OCI-LY3 (cell line): ENCODE measurements at regions not wholly inside any gene's neighbourhood (a gene's known extent, or its start where the extent isn't known, plus 50 kb on each side); places are given as distances from the start of the nearest gene placed in this dataset.

Experiments used
- H2AFZ ChIP-seq: fragments of 200-600, 300-600 bp; shearing (Covaris generic); 2 replicates; pipeline ENCODE4 v1.6.0; 2014; ENCODE audit warnings: antibody characterized with exemption, low read depth, low read length
- H3K27ac ChIP-seq: fragments of 200-600, 300-600 bp; sonication (generic); 2 replicates; pipeline ENCODE4 v1.5.1; 2014; ENCODE audit warnings: mild to moderate bottlenecking, low read length, moderate library complexity, mixed read lengths
- H3K27me3 ChIP-seq: fragments of 200-600, 300-600 bp; sonication (generic); 2 replicates; pipeline ENCODE4 v1.6.1; 2014; ENCODE audit warnings: low read depth, low read length, mixed read lengths
- H3K36me3 ChIP-seq: fragments of 200-600, 300-600 bp; sonication (generic); replicated peaks from 2 replicates; pipeline ENCODE3; 2014; ENCODE audit warnings: low read depth, low read length, mixed read lengths
- H3K4me1 ChIP-seq: fragments of 300-600, 200-600 bp; sonication (generic); 2 replicates; pipeline ENCODE4 v1.6.1; 2014; ENCODE audit warnings: low read length, mixed read lengths
- H3K4me2 ChIP-seq: fragments of 200-600, 300-600 bp; sonication (generic); 2 replicates; pipeline ENCODE4 v1.6.1; 2014; ENCODE audit warnings: low read length, mixed read lengths
- H3K4me3 ChIP-seq: fragments of 300-600, 200-600 bp; sonication (generic); 2 replicates; pipeline ENCODE4 v1.5.1; 2014; ENCODE audit warnings: antibody characterized with exemption, mild to moderate bottlenecking, low read length, moderate library complexity
- H3K79me2 ChIP-seq: fragments of 300-600, 200-600 bp; shearing (Covaris generic); 2 replicates; pipeline ENCODE4 v1.6.1; 2014; ENCODE audit warnings: mild to moderate bottlenecking, low read length, mixed read lengths
- H3K9ac ChIP-seq: fragments of 300-600, 200-600 bp; shearing (Covaris generic); 2 replicates; pipeline ENCODE4 v1.6.0; 2014; ENCODE audit warnings: mild to moderate bottlenecking, low read length, moderate library complexity
- H3K9me3 ChIP-seq: fragments of 200-600, 300-600 bp; shearing (Covaris generic); 2 replicates; pipeline ENCODE4 v1.6.1; 2014; ENCODE audit warnings: low read length, mixed read lengths; ENCODE audit not compliant: insufficient read depth
- H4K20me1 ChIP-seq: fragments of 200-600, 300-600 bp; sonication (generic); 2 replicates; pipeline ENCODE4 v1.6.1; 2016; ENCODE audit warnings: low read length, mixed read lengths; ENCODE audit not compliant: insufficient read depth
- CTCF ChIP-seq: fragments of 200-600, 300-600 bp; sonication (generic); IDR thresholded peaks from 2 replicates; pipeline ENCODE4 v1.5.1; 2014; ENCODE audit warnings: antibody characterized with exemption, low read length, low read depth
- EZH2phosphoT487 ChIP-seq: fragments of 200-600 bp; shearing (Covaris generic); IDR thresholded peaks from 2 replicates; pipeline ENCODE4 v1.6.1; 2018; ENCODE audit warnings: antibody characterized with exemption, mixed run types, low read depth

GRCh38 chr10:33938001-33938400, 603.5 kb upstream of the NRP1 start:
- H3K4me3 ChIP-seq, result no peak overlapping the region
- no peaks in the 10 kb centered on the region for H3K36me3 ChIP-seq
- no peaks in the 10 kb centered on the region for H3K27me3 ChIP-seq
- no peak overlapping the region for H3K9ac ChIP-seq
- H3K9me3 ChIP-seq, result no peaks in the 10 kb centered on the region
- no peaks in the 10 kb centered on the region for H3K4me1 ChIP-seq
- no peak overlapping the region for H2AFZ ChIP-seq
- H3K4me2 ChIP-seq, result no peak overlapping the region
- TF ChIP-seq CTCF, result no peak
- TF ChIP-seq EZH2phosphoT487, result no peak
- no peak overlapping the region for H3K27ac ChIP-seq
- no peaks in the 10 kb centered on the region for H3K79me2 ChIP-seq
- no peaks in the 10 kb centered on the region for H4K20me1 ChIP-seq

- H3K27ac ChIP-seq, result no peak overlapping the region
- no peaks in the 10 kb centered on the region for H3K79me2 ChIP-seq
- no peak overlapping the region for H2AFZ ChIP-seq
- H3K36me3 ChIP-seq, result no peaks in the 10 kb centered on the region
- H3K27me3 ChIP-seq, result no peaks in the 10 kb centered on the region
- H3K4me3 ChIP-seq, result no peak overlapping the region
- H3K4me1 ChIP-seq, result no peaks in the 10 kb centered on the region
- H3K9ac ChIP-seq, result no peak overlapping the region
- H4K20me1 ChIP-seq, result no peaks in the 10 kb centered on the region
- H3K9me3 ChIP-seq, result no peaks in the 10 kb centered on the region
- H3K4me2 ChIP-seq, result no peak overlapping the region
- TF ChIP-seq EZH2phosphoT487, result no peak
These were observed 602.7 kb upstream of the NRP1 start for GRCh38 chr10:33937036-33937730.

- Histone ChIP-seq H3K27me3 (no peaks in the 10 kb centered on the region), H2AFZ (no peak overlapping the region), H4K20me1 (no peaks in the 10 kb centered on the region), H3K9me3 (no peaks in the 10 kb centered on the region), H3K4me3 (no peak overlapping the region), H3K36me3 (no peaks in the 10 kb centered on the region), H3K4me1 (no peaks in the 10 kb centered on the region), H3K27ac (no peak overlapping the region), H3K79me2 (no peaks in the 10 kb centered on the region), H3K4me2 (no peak overlapping the region), H3K9ac (no peak overlapping the region)
- TF ChIP-seq EZH2phosphoT487, result no peak
- TF ChIP-seq CTCF, result no peak
These were observed 600.9 kb upstream of the NRP1 start for GRCh38 chr10:33935350-33935749.

- no peaks in the 10 kb centered on the region for H4K20me1 ChIP-seq
- no peak overlapping the region for H3K4me3 ChIP-seq
- H3K9ac ChIP-seq, result no peak overlapping the region
- no peaks in the 10 kb centered on the region for H3K79me2 ChIP-seq
- H3K4me2 ChIP-seq, result no peak overlapping the region
- no peak overlapping the region for H2AFZ ChIP-seq
- no peaks in the 10 kb centered on the region for H3K27me3 ChIP-seq
- H3K36me3 ChIP-seq, result no peaks in the 10 kb centered on the region
- TF ChIP-seq CTCF (no peak), EZH2phosphoT487 (no peak)
- H3K9me3 ChIP-seq, result no peaks in the 10 kb centered on the region
- H3K27ac ChIP-seq, result no peak overlapping the region
- no peaks in the 10 kb centered on the region for H3K4me1 ChIP-seq
These were observed 595.6 kb upstream of the NRP1 start for GRCh38 chr10:33930079-33930478.
